ENCODE measurements at regions not wholly inside any gene's neighbourhood (a gene's known extent, or its start where the extent isn't known, plus 50 kb on each side); places are given as distances from the start of the nearest gene placed in this dataset.
"Not testable (repeated sequence)": the region's sequence is repeated elsewhere in the genome, so short reads cannot be mapped to it uniquely, and the experiment has no call there.

- no peak for DNase-seq
Measured at GRCh38 chr6:26235302-26235670, 129.7 kb upstream of the BTN3A2 start.

- not testable (repeated sequence) for DNase-seq
Measured at GRCh38 chr6:26239415-26239814, 125.6 kb upstream of the BTN3A2 start.

DNA sequence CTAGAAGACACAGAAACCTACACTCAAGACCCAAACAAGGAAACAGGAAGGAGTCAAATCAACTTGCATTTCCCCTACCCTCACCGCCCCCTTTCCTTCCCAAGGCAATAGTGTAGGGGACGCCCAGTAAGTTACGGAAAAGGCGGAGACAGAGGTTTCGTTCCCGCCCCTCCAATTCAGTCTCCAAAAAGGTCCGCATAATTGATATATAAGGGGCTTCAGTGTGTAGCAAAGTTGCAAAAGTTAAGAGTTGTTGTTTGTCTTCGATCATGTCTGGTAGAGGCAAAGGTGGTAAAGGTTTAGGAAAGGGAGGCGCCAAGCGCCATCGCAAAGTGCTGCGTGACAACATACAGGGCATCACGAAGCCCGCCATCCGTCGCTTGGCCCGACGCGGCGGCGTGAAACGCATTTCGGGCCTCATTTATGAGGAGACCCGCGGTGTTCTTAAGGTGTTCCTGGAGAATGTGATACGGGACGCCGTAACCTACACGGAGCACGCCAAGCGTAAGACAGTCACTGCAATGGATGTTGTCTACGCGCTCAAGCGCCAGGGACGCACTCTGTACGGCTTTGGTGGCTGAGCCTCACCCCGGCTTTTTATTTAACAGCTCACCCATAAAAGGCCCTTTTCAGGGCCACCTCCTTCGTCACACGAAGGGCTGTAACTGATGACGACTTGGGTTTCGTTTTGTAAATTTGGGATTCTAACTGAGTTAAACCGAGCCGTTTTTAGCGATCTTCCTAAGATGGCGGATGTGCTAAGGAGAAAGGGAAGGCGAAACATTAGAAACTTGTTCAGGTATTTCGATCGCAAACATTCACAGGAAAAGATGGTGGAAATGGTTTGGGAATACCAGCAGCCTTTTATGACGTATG is 124.6 kb upstream of the BTN3A2 start:
- peak; percentile 67 for DNase-seq

DNA sequence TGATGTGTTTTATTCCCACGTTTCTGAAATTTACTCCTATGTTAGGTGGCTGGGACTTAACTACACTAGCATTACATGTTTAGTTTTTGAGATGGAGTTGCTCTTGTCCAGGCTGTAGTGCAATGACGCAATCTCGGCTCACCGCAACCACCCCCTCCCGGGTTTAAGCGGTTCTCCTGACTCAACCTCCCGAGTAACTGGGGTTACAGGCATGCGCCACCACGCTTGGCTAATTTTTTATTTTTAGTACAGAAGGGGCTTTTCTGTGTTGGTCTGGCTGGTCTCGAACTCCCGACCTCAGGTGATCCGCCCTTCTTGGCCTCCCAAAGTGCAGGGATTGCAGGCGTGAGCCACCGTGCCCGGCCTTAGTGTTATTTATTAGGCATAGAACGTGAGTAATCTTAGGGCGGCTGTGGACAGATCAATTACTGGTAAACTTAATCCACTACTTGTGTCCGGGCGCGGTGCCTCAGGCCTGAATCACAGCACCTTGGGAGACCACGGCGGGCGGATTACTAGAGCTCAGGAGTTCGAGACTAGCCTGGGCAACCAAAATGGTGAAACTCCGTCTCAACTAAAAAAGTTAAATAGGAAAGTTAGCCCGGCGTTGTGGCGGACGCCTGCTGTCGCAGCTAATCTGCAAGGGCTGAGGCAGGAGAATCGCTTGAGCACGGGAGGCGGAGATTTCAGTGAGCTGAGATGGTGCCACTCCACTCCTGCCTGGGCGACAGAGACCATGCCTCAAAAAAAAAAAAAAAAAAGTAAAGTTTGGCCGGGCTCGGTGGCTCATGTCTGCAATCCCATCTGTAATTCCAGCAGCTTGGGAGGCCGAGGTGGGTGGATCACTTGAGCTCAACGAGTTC is 123.7 kb upstream of the BTN3A2 start:
- DNase-seq: peak; percentile 36

DNA sequence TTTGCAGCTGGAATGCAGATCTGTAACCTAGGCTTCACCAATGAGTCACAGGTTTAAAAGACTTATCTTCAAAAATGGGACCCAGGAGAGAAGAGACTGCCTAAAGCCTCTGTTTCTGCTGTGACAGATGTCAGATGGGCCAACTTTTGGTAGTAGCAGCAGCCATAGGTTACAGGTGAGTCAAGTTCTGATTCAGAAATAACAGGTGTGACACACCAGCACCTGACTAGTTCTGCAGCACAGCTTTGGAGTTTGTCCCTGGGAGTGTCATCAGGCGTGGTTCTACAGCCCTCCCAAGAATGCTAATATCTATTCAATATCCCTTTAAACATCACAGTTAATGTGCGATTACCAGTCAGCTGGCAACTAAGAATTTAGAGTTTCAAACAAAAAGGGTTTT is 121.9 kb upstream of the BTN3A2 start:
- no peak for DNase-seq

DNA sequence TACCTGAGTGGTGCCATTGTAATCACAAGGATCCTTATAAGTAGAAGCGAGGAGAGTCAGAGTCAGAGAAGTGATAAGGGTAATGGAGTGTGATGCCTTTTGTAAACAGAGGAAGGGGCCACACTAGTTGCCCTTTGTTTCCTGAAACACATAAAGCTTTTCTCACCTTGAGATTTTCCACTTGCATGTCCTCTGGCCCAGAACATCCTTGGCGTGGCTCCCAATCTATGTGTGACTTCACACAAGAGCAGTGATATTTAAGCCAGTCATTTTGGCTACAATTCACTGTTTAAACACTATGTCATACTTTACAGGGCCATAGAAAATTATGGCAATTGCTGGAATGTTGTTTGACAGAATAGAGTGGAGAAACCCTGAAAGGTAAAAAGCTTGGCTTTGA is 121.2 kb upstream of the BTN3A2 start:
- no peak for DNase-seq

GRCh38 chr6:26246058-26246457 is 118.9 kb upstream of the BTN3A2 start:
- DNase-seq: no peak

- no peak for DNase-seq
Measured at GRCh38 chr6:26246553-26246952, 118.4 kb upstream of the BTN3A2 start.

DNA sequence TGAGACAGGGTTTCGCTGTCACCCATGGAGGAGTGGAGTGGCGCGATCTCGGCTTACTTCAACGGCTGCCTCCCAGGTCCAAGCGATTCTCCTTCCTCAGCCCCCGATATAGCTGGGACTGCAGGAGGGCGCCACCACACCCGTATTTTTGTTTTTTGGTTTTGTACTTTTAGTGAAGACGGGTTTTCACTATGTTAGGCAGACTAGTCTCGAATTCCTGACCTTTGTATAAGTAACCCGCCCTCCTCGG is 115.4 kb upstream of the BTN3A2 start:
- no peak for DNase-seq

GRCh38 chr6:26249957-26250697 is 114.9 kb upstream of the BTN3A2 start:
- peak; percentile 68 for DNase-seq

DNA sequence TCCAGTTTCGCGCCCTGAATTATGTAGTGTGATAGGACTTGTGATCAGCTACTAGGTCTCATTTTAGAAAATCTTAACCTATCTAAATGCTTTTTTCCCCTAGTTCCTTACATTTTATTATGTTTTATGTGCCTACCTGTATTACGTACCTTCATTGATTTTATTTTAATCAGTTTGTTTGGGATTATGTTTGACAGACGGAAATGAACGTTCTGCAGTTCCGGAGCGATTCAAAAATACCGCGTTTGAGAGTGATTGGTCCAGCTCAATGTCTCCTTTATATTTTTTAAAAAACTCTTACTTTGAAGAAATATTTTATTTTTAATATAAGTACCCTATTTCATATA is 114.3 kb upstream of the BTN3A2 start:
- DNase-seq: peak; percentile 30

DNA sequence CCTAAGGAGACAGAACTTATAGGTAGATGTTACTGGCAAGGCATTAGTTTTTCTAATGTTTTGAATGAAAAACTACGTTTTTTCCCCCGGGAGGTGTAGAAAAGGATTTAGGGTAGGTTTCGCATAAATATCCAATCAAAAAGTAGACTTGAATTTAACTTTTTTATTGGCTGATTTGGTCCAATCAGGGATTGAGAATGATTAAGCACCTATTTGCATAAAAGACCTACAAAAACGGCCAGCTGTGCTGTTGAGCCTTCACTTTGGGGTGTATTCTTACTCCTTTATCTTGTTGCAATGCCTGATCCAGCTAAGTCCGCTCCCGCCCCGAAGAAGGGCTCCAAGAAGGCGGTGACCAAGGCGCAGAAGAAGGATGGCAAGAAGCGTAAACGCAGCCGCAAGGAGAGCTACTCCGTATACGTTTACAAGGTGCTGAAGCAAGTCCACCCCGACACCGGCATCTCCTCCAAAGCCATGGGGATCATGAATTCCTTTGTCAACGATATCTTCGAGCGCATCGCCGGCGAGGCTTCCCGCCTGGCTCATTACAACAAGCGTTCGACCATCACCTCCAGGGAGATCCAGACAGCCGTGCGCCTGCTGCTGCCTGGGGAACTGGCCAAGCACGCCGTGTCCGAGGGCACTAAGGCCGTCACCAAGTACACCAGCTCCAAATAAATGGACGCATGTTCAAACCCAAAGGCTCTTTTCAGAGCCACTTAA is 113.5 kb upstream of the BTN3A2 start:
- peak; percentile 47 for DNase-seq

DNA sequence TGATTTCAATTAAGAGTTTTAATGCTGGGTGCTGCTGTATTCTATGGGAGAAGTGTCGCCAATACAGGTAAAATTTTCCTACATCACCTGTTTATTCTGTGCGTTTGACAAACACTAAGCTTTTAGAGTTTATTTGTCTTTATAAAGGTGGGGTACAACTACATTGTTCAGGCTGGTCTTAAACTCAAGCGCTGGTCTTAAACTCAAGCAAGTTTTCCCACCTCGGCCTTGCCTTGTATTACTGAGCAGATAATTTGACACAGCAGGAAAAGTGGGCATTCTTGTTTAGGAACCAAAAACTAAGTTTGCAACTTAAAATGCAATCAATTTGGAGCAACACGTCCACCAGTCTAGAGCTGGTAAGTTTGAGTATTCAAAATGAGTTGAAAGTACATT is 112.9 kb upstream of the BTN3A2 start:
- no peak for DNase-seq

GRCh38 chr6:26254724-26255123 is 110.3 kb upstream of the BTN3A2 start:
- DNase-seq: no peak

GRCh38 chr6:26257272-26257671 is 107.7 kb upstream of the BTN3A2 start:
- no peak for DNase-seq

GRCh38 chr6:26258212-26258977 is 106.6 kb upstream of the BTN3A2 start:
- no peak for DNase-seq

GRCh38 chr6:26260110-26260637 is 104.8 kb upstream of the BTN3A2 start:
- no peak for DNase-seq

DNA sequence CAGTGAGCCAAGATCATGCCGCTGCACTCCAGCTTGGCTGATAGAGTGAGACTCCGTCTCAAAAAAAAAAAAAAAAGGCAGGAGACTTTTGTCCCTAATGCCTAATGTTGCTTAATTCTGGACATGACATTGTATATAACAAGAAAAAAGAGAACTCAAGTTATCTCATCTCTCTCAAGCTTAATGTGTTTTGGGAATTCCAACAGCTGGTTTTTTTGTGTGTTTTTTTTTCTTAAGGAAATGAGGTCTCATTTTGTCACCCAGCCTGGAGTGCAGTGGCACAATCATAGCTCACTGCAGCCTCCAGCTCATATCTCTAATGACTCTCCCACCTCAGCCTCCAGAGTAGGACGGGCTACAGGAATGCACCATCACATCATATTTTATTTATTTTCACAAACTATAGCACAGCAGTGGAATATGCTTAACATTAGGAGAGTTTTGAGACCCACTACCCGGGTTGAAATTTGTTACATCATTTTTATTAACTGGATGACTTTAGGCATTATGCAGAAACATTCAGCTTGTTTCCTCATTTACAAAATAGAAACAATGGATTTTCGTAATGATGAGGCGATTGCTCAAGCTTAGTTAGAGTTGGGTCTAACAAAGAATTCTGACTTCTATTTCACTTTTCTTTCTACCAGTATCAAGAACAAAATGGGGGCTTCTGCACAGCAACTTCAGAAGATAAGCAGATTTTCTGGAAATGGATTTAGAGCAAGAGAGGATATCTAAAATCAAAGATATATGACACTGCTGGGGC is 104.1 kb upstream of the BTN3A2 start:
- no peak for DNase-seq

DNA sequence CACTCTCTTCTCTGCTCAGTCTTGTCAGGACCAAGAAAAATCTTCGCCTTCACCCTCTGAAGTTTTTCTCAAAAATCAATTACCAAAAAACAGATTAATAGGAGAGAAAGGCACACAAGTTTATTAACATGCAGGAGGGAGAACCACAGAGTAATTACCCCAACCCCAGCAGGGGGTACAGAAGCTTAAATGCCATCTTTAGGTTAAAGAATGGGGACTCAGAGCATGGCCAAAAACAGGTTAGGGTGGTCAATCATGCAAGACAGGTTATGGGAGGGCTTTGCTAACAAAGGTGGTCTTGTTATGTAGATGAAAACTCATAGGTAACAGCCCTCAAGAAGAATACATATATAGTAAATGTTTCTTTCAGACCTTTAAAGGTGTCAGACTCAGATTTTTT is 100.5 kb upstream of the BTN3A2 start:
- no peak for DNase-seq

DNA sequence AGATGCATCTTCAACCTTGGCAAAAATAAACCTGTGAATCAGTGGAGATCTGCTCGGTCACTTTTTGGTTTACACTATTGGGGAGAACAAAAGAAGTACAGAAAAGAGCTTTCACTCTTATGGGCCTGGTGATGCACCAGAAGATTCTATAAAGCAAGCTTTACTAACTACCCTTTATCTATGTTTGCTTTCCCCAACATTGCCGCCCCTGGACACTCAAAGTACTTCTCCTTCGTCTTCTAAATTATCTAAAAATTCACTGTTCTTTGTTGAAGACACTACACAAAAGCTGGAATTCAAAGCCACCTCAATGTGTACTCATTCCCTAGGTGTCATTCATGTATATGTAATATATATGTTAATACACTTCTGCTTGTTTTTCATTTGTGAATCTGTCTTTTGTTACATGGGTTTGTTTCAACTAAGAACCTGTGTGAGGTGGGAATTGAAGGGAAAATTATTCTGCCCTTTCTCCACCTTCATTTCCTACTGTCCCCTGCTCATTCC is 97.9 kb upstream of the BTN3A2 start:
- DNase-seq: no peak

Measured in activated gamma-delta T cell treated with Interleukin-2 at 50 U/mL for 16 hours (primary cell).